22Rv1 (cell line): ENCODE measurements at regions not wholly inside any gene's neighbourhood (a gene's known extent, or its start where the extent isn't known, plus 50 kb on each side); places are given as distances from the start of the nearest gene placed in this dataset.

Source experiments
- CTCF ChIP-seq: fragments of 450-650 bp; IDR thresholded peaks from 2 replicates; pipeline ENCODE4 v1.5.1; 2017; ENCODE audit warnings: mild to moderate bottlenecking
- ZFX ChIP-seq: fragments of 450-650 bp; IDR thresholded peaks from 2 replicates; pipeline ENCODE4 v1.6.1; 2017; ENCODE audit warnings: antibody characterized with exemption, borderline replicate concordance

DNA sequence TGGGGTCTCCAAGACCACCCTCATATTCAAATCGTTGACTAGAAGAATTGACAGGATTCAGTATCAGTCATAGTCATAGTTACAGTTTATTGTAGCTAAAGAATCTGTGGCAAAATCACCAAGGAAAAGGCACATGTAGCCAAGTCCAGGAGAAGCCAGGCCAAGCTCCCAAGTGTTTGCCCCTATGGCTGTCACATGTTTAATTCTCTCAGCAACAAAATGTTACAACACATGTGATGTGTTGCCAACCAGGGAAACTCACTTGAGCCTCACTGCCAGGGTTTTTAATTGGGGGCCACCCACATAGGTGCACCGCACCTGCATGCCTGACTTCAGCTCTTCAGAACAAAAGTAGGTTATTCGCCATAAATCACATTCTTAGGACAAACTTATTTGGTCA is 1030.9 kb upstream of the CELF2 start:
- TF ChIP-seq CTCF (no peak), ZFX (no peak)
